Vagina (tissue), 2 donors: ENCODE measurements at regions not wholly inside any gene's neighbourhood (a gene's known extent, or its start where the extent isn't known, plus 50 kb on each side); places are given as distances from the start of the nearest gene placed in this dataset.

Experiments used
- POLR2A ChIP-seq, 2 donors: fragments of 450-650 bp; IDR thresholded peaks; one replicate each; pipeline ENCODE4 v1.6.1; 2017; ENCODE audit warnings: antibody characterized with exemption in 2 of 2, mild to moderate bottlenecking in 2 of 2, moderate library complexity in 2 of 2
- TF ChIP-seq, protein P1 (sequence below), 3 experiments: fragments of 450-650 bp in 2 of 3; fragments of 200-600 bp in 1 of 3; sonication (generic) in 1 of 3; IDR thresholded peaks; one replicate each; pipeline ENCODE4 v1.5.1; 2017 to 2019; ENCODE audit warnings: antibody characterized with exemption in 3 of 3, mild to moderate bottlenecking in 2 of 3, moderate library complexity in 2 of 3

- TF ChIP-seq, protein P1, sequence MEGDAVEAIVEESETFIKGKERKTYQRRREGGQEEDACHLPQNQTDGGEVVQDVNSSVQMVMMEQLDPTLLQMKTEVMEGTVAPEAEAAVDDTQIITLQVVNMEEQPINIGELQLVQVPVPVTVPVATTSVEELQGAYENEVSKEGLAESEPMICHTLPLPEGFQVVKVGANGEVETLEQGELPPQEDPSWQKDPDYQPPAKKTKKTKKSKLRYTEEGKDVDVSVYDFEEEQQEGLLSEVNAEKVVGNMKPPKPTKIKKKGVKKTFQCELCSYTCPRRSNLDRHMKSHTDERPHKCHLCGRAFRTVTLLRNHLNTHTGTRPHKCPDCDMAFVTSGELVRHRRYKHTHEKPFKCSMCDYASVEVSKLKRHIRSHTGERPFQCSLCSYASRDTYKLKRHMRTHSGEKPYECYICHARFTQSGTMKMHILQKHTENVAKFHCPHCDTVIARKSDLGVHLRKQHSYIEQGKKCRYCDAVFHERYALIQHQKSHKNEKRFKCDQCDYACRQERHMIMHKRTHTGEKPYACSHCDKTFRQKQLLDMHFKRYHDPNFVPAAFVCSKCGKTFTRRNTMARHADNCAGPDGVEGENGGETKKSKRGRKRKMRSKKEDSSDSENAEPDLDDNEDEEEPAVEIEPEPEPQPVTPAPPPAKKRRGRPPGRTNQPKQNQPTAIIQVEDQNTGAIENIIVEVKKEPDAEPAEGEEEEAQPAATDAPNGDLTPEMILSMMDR (IDR thresholded peaks at IDR 0.05), result no peak
- no peak for TF ChIP-seq POLR2A (IDR thresholded peaks at IDR 0.05)
These were observed 404.9 kb upstream of the TMPO start for GRCh38 chr12:98110536-98110935.
